Ishikawa (cell line): ENCODE measurements at regions not wholly inside any gene's neighbourhood (a gene's known extent, or its start where the extent isn't known, plus 50 kb on each side); places are given as distances from the start of the nearest gene placed in this dataset.

Experiments used
- CEBPB ChIP-seq: IDR thresholded peaks from 2 replicates; pipeline ENCODE4 v1.6.1; 2012
- CREB1 ChIP-seq: IDR thresholded peaks from 2 replicates; pipeline ENCODE4 v1.6.1; 2012; ENCODE audit warnings: low read depth
- EGR1 ChIP-seq: IDR thresholded peaks from 2 replicates; pipeline ENCODE4 v1.6.1; 2012
- EP300 ChIP-seq: IDR thresholded peaks from 2 replicates; pipeline ENCODE4 v1.6.1; 2012; ENCODE audit warnings: borderline replicate concordance
- FOXM1 ChIP-seq: IDR thresholded peaks from 2 replicates; pipeline ENCODE4 v1.6.1; 2012; ENCODE audit warnings: low read depth, borderline replicate concordance
- MAX ChIP-seq: IDR thresholded peaks from 2 replicates; pipeline ENCODE4 v1.6.1; 2012
- NFIC ChIP-seq: IDR thresholded peaks from 2 replicates; pipeline ENCODE4 v1.6.1; 2012
- RAD21 ChIP-seq: IDR thresholded peaks from 2 replicates; pipeline ENCODE4 v1.6.1; 2012; ENCODE audit warnings: low read depth
- REST ChIP-seq: IDR thresholded peaks from 2 replicates; pipeline ENCODE4 v1.6.1; 2012; ENCODE audit warnings: low read depth, mild to moderate bottlenecking
- TAF1 ChIP-seq: IDR thresholded peaks from 2 replicates; pipeline ENCODE4 v1.6.1; 2012; ENCODE audit warnings: low read depth, mild to moderate bottlenecking
- TCF12 ChIP-seq: IDR thresholded peaks from 2 replicates; pipeline ENCODE4 v1.6.1; 2012; ENCODE audit warnings: low read depth
- TEAD4 ChIP-seq: IDR thresholded peaks from 2 replicates; pipeline ENCODE4 v1.6.1; 2012
- USF1 ChIP-seq: IDR thresholded peaks from 2 replicates; pipeline ENCODE4 v1.6.1; 2012
- YY1 ChIP-seq: IDR thresholded peaks from 2 replicates; pipeline ENCODE4 v1.6.1; 2012; ENCODE audit warnings: low read depth
- ZBTB7A ChIP-seq: IDR thresholded peaks from 2 replicates; pipeline ENCODE4 v1.6.1; 2012; ENCODE audit warnings: low read depth

- TF ChIP-seq CEBPB = no peak
- TF ChIP-seq CREB1 = no peak
- TF ChIP-seq ZBTB7A = no peak
- TF ChIP-seq RAD21 = no peak
- no peak for TF ChIP-seq MAX
- no peak for TF ChIP-seq EP300
- no peak for TF ChIP-seq REST
- no peak for TF ChIP-seq TEAD4
- no peak for TF ChIP-seq TCF12
- no peak for TF ChIP-seq EGR1
- no peak for TF ChIP-seq TAF1
- TF ChIP-seq NFIC = no peak
- TF ChIP-seq YY1 = no peak
- no peak for TF ChIP-seq FOXM1
- no peak for TF ChIP-seq USF1
These were observed 235.2 kb upstream of the PMEPA1 start for GRCh38 chr20:57944988-57945387.

- TF ChIP-seq RAD21 (no peak), EGR1 (no peak), TAF1 (no peak), EP300 (no peak), MAX (no peak), FOXM1 (no peak)
These were observed 234.1 kb upstream of the PMEPA1 start for GRCh38 chr20:57943950-57944349.

GRCh38 chr20:57943291-57943690 lies 233.5 kb upstream of the PMEPA1 start:
- TF ChIP-seq TEAD4 = no peak
- no peak for TF ChIP-seq EP300
- TF ChIP-seq REST = no peak
- TF ChIP-seq YY1 = no peak
- TF ChIP-seq USF1 = no peak
- no peak for TF ChIP-seq EGR1
- no peak for TF ChIP-seq CEBPB
- TF ChIP-seq ZBTB7A = no peak
- no peak for TF ChIP-seq TCF12
- TF ChIP-seq RAD21 = no peak
- TF ChIP-seq CREB1 = no peak
- no peak for TF ChIP-seq FOXM1

GRCh38 chr20:57941604-57942381 lies 232.0 kb upstream of the PMEPA1 start:
- no peak for TF ChIP-seq REST

GRCh38 chr20:57940868-57941522 lies 231.2 kb upstream of the PMEPA1 start:
- TF ChIP-seq TEAD4 = no peak
- no peak for TF ChIP-seq CREB1
- no peak for TF ChIP-seq USF1
- TF ChIP-seq REST = no peak
- TF ChIP-seq FOXM1 = no peak
- no peak for TF ChIP-seq EP300
- no peak for TF ChIP-seq MAX
- TF ChIP-seq RAD21 = no peak
- TF ChIP-seq YY1 = no peak
- no peak for TF ChIP-seq TCF12
- TF ChIP-seq TAF1 = no peak
- TF ChIP-seq CEBPB = no peak
- TF ChIP-seq ZBTB7A = no peak
- no peak for TF ChIP-seq NFIC
- TF ChIP-seq EGR1 = no peak
